ENCODE measurements at regions not wholly inside any gene's neighbourhood (a gene's known extent, or its start where the extent isn't known, plus 50 kb on each side); places are given as distances from the start of the nearest gene placed in this dataset.

DNA sequence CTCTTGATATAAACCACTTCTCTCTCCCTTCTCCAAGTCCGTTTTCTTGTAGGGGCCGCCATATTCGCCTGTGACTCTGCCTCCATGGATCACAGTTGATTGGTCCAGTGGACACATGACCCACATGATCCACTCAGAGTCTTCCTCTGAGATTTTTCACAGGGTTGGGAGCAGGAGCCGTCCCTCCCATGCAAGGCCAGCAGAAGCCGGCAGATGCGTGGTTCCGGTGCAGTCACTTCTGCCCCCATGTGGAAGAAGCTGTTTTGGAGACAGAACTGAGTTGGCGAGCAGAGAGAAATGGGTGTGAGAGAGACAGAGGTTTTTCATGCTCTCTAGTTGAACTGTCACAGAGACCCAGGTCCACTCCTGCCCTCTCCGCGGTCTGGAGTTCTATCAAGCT is 83.3 kb downstream of the C16orf95 start:
- Histone ChIP-seq H3K27me3 (peaks cover 61% of the 10 kb centered on the region), H3K9me3 (no peaks in the 10 kb centered on the region), H3K36me3 (no peaks in the 10 kb centered on the region), H3K4me3 (ENCODE audit: low read depth in 1 of 2, low read length in 1 of 2) (no peak overlapping the region), H3K4me1 (ENCODE audit: control insufficient read depth in 1 of 2, insufficient read depth in 1 of 2, low read depth in 1 of 2, low read length in 1 of 2) (peaks cover 9 to 11% of the 10 kb centered on the region in 2 experiments), H3K27ac (no peak overlapping the region)
- TF ChIP-seq, protein P1, sequence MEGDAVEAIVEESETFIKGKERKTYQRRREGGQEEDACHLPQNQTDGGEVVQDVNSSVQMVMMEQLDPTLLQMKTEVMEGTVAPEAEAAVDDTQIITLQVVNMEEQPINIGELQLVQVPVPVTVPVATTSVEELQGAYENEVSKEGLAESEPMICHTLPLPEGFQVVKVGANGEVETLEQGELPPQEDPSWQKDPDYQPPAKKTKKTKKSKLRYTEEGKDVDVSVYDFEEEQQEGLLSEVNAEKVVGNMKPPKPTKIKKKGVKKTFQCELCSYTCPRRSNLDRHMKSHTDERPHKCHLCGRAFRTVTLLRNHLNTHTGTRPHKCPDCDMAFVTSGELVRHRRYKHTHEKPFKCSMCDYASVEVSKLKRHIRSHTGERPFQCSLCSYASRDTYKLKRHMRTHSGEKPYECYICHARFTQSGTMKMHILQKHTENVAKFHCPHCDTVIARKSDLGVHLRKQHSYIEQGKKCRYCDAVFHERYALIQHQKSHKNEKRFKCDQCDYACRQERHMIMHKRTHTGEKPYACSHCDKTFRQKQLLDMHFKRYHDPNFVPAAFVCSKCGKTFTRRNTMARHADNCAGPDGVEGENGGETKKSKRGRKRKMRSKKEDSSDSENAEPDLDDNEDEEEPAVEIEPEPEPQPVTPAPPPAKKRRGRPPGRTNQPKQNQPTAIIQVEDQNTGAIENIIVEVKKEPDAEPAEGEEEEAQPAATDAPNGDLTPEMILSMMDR (IDR thresholded peaks at IDR 0.05) = no peak

DNA sequence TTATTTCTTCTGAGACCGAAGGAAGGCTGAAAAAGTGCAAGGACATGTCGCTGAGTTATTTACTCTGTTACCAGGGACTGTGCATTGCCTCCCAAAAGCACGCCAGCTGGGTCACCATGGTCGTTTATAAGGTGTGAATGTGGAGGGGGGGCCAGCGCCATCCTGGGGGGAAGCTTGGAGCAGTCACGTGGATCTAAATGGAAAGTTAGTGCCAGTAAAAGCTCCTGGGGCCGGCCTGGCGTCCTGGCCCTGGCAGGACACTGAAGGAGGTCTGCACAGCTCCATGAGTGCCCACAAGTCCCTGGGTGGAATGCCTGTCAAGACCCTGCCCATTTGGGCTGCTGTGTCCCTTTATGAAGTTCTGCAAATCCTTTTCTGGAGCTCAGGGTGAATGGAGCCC is 82.6 kb downstream of the C16orf95 start:
- Histone ChIP-seq H3K4me1 (ENCODE audit: control insufficient read depth in 1 of 2, insufficient read depth in 1 of 2, low read depth in 1 of 2, low read length in 1 of 2) (peaks cover 9 to 11% of the 10 kb centered on the region in 2 experiments), H3K9me3 (no peaks in the 10 kb centered on the region), H3K27me3 (peaks cover 62% of the 10 kb centered on the region), H3K27ac (no peak overlapping the region), H3K36me3 (no peaks in the 10 kb centered on the region), H3K4me3 (ENCODE audit: low read depth in 1 of 2, low read length in 1 of 2) (no peak overlapping the region)
- TF ChIP-seq, protein P1 (IDR thresholded peaks at IDR 0.05) = no peak

DNA sequence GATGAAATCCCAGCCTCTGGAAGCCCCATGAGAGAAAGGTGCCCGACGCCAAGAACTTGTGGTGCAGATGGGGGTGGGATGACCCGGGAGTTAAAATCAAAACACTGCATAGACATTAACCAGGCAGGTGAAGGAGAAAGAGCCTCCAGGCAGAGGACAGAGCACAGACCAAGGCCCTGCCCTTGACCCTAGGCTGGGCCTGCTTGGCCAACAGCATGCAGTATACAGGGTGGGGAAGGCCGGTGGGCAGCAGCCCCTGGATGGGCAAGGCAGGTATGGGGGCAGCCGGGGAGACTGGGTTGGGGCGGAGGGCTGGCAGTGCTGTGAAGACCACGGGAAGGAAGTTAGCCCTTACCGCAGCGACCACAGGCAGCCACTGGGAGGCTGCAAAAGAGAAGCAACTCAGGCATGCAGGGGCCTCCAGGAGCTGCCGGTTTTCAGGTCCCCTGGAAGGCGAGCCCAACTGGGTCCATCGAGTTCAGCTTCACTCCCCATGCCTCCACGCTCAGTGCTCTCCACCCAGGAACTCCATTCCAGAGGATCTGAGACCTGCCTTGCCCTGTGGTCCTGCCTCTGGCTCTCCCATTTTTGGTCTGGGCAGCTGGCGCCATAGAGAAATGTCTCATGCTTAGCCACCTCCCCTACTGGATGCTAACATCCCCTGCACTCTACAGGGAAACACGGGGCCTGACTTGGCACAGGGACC is 81.2 kb downstream of the C16orf95 start:
- no peak overlapping the region for H3K27ac ChIP-seq
- H3K36me3 ChIP-seq = no peaks in the 10 kb centered on the region
- H3K4me1 ChIP-seq (ENCODE audit: control insufficient read depth in 1 of 2, insufficient read depth in 1 of 2, low read depth in 1 of 2, low read length in 1 of 2) = peaks cover 9 to 11% of the 10 kb centered on the region in 2 experiments
- TF ChIP-seq, protein P1 (IDR thresholded peaks at IDR 0.05) = no peak
- no peaks in the 10 kb centered on the region for H3K9me3 ChIP-seq
- H3K27me3 ChIP-seq = peaks cover 65% of the 10 kb centered on the region
- H3K4me3 ChIP-seq (ENCODE audit: low read depth in 1 of 2, low read length in 1 of 2) = no peak overlapping the region

DNA sequence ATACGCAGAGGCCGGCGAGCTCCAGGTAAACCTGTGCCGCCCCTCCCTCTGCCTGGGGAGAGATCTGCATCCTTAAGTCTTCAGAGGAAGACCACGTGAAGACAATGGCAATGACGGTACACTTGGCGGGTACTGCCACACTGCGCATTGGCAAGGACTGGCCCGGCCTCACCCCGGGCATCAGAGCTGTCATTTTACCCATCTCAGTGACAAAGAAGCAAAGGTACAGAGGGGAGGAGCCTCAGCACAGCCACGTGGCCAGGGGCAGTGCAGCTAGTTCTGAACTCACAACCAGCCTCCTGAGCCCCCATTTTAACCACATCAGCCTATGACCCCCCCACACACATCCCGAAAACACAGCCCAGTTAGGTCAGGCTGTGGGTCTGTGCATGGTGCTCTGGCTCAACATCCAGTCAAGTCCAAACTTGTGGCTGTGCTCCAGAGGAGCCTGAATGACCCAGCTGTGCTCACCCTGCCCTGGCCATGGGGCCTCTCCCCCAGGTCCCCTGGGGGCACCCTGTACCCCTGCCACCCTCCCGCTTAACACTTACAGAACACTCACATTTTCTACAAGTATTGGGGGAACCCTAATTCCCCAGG is 80.6 kb downstream of the C16orf95 start:
- no peaks in the 10 kb centered on the region for H3K9me3 ChIP-seq
- peaks cover 9 to 11% of the 10 kb centered on the region in 2 experiments for H3K4me1 ChIP-seq (ENCODE audit: control insufficient read depth in 1 of 2, insufficient read depth in 1 of 2, low read depth in 1 of 2, low read length in 1 of 2)
- H3K27me3 ChIP-seq = peaks cover 71% of the 10 kb centered on the region
- no peaks in the 10 kb centered on the region for H3K36me3 ChIP-seq
- TF ChIP-seq, protein P1 (IDR thresholded peaks at IDR 0.05) = no peak
- no peak overlapping the region for H3K27ac ChIP-seq
- no peak overlapping the region for H3K4me3 ChIP-seq (ENCODE audit: low read depth in 1 of 2, low read length in 1 of 2)

DNA sequence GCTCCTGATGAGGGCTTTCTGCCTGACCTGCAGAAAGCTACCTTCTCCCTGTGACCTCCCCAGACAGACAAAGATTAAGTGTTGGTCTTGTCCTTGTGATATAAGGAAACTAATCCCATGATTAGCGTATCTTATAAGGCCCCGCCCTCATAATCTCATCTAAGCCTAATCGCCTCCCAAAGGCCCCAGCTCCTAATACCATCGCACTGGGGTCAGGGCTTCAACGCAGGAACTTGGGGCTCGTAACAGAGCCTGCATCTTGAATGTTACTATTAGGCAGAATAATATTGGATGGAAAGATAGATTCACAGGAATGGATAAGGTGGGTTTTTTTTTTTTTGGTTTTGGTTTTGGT is 78.9 kb downstream of the C16orf95 start:
- Histone ChIP-seq H3K36me3 (no peaks in the 10 kb centered on the region), H3K4me1 (ENCODE audit: control insufficient read depth in 1 of 2, insufficient read depth in 1 of 2, low read depth in 1 of 2, low read length in 1 of 2) (peaks cover 9 to 11% of the 10 kb centered on the region in 2 experiments), H3K27me3 (peaks cover 70% of the 10 kb centered on the region), H3K27ac (no peak overlapping the region), H3K4me3 (ENCODE audit: low read depth in 1 of 2, low read length in 1 of 2) (no peak overlapping the region), H3K9me3 (no peaks in the 10 kb centered on the region)
- TF ChIP-seq, protein P1 (IDR thresholded peaks at IDR 0.05) = no peak

All from neutrophil (primary cell).